ENCODE measurements at regions not wholly inside any gene's neighbourhood (a gene's known extent, or its start where the extent isn't known, plus 50 kb on each side); places are given as distances from the start of the nearest gene placed in this dataset.

DNA sequence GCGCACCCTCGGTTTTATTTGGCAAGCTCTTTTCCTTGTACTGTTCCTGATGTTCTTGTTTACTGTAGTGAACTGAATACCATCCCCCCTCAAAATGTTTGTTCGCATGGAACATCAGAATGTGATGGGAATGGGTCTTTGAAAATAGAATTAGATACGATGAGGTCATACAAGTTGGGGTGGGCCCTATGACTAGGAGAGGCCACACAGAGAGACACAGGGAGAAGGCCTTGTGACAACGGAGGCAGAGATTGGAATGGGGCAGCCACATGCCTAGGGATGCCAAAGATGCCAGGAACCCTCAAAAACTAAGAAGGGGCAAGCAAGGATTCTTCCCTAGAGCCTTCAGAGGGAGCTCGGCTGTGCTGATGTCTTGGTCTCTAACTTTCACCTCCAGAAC lies 123.6 kb downstream of the FAM204A start:
- no peaks in the 10 kb centered on the region for H3K9me3 ChIP-seq (ENCODE audit: control insufficient read depth, low read depth, low read length)
- H3K79me2 ChIP-seq (ENCODE audit: control insufficient read depth, insufficient read depth, low read length): no peaks in the 10 kb centered on the region
- no peaks in the 10 kb centered on the region for H4K20me1 ChIP-seq (ENCODE audit: control insufficient read depth, extremely low read depth, insufficient read depth, low read length)
- FAIRE-seq: no peak
- DNase-seq (ENCODE audit: low read depth, low spot score): no peak
- no peak overlapping the region for H2AFZ ChIP-seq (ENCODE audit: control insufficient read depth, low read length)
- H3K36me3 ChIP-seq (ENCODE audit: control insufficient read depth in 2 of 2, extremely low read depth in 1 of 2, insufficient read depth in 2 of 2, low read length in 2 of 2): no peaks in the 10 kb centered on the region
- H3K9me1 ChIP-seq (ENCODE audit: control insufficient read depth, extremely low read depth, insufficient read depth, low read length): no peaks in the 10 kb centered on the region
- H3K27ac ChIP-seq (ENCODE audit: control insufficient read depth, insufficient read depth, low read length): no peak overlapping the region
- no peak overlapping the region for H3K9ac ChIP-seq (ENCODE audit: control insufficient read depth, extremely low read depth, insufficient read depth, low read length)
- no peak for TF ChIP-seq EZH2 (IDR thresholded peaks at IDR 0.05; ENCODE audit: low read length)
- TF ChIP-seq, protein P1, sequence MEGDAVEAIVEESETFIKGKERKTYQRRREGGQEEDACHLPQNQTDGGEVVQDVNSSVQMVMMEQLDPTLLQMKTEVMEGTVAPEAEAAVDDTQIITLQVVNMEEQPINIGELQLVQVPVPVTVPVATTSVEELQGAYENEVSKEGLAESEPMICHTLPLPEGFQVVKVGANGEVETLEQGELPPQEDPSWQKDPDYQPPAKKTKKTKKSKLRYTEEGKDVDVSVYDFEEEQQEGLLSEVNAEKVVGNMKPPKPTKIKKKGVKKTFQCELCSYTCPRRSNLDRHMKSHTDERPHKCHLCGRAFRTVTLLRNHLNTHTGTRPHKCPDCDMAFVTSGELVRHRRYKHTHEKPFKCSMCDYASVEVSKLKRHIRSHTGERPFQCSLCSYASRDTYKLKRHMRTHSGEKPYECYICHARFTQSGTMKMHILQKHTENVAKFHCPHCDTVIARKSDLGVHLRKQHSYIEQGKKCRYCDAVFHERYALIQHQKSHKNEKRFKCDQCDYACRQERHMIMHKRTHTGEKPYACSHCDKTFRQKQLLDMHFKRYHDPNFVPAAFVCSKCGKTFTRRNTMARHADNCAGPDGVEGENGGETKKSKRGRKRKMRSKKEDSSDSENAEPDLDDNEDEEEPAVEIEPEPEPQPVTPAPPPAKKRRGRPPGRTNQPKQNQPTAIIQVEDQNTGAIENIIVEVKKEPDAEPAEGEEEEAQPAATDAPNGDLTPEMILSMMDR (optimal IDR thresholded peaks at IDR 0.05 in 1 of 3, IDR thresholded peaks at IDR 0.05 in 1 of 3, conservative IDR thresholded peaks at IDR 0.05 in 1 of 3; ENCODE audit: extremely low read depth in 1 of 3, insufficient read depth in 2 of 3, low read length in 3 of 3): no peak
- dilution Hi-C loops (cut with MboI; ENCODE audit: extremely low pct_ligation_motif_present, low sequenced_read_pairs): no loop called here
- no peak overlapping the region for H3K4me3 ChIP-seq (ENCODE audit: control insufficient read depth in 2 of 3, extremely low read depth in 1 of 3, insufficient read depth in 2 of 3, low read depth in 1 of 3, low read length in 3 of 3)
- H3K4me2 ChIP-seq (ENCODE audit: control insufficient read depth, extremely low read depth, insufficient read depth, low read depth, low read length): no peak overlapping the region
- H3K27me3 ChIP-seq (ENCODE audit: control insufficient read depth, extremely low read depth, insufficient read depth, low read length): no peaks in the 10 kb centered on the region
- no peaks in the 10 kb centered on the region for H3K4me1 ChIP-seq (ENCODE audit: control insufficient read depth, extremely low read depth, insufficient read depth, low read length)

GRCh38 chr10:118216571-118217170 lies 125.5 kb downstream of the FAM204A start:
- FAIRE-seq: no peak

More at GRCh38 chr10:118216571-118217170, 125.5 kb downstream of the FAM204A start:
- DNase-seq (ENCODE audit: low read depth, low spot score): no peak
- Histone ChIP-seq H3K79me2 (ENCODE audit: control insufficient read depth, insufficient read depth, low read length) (no peaks in the 10 kb centered on the region), H3K4me3 (ENCODE audit: control insufficient read depth in 2 of 3, extremely low read depth in 1 of 3, insufficient read depth in 2 of 3, low read depth in 1 of 3, low read length in 3 of 3) (no peak overlapping the region), H3K4me1 (ENCODE audit: control insufficient read depth, extremely low read depth, insufficient read depth, low read length) (no peaks in the 10 kb centered on the region), H3K27me3 (ENCODE audit: control insufficient read depth, extremely low read depth, insufficient read depth, low read length) (no peaks in the 10 kb centered on the region), H3K9ac (ENCODE audit: control insufficient read depth, extremely low read depth, insufficient read depth, low read length) (no peak overlapping the region), H3K9me3 (ENCODE audit: control insufficient read depth, low read depth, low read length) (no peaks in the 10 kb centered on the region), H2AFZ (ENCODE audit: control insufficient read depth, low read length) (no peak overlapping the region), H3K4me2 (ENCODE audit: control insufficient read depth, extremely low read depth, insufficient read depth, low read depth, low read length) (no peak overlapping the region), H3K9me1 (ENCODE audit: control insufficient read depth, extremely low read depth, insufficient read depth, low read length) (no peaks in the 10 kb centered on the region), H4K20me1 (ENCODE audit: control insufficient read depth, extremely low read depth, insufficient read depth, low read length) (no peaks in the 10 kb centered on the region), H3K36me3 (ENCODE audit: control insufficient read depth in 2 of 2, extremely low read depth in 1 of 2, insufficient read depth in 2 of 2, low read length in 2 of 2) (no peaks in the 10 kb centered on the region), H3K27ac (ENCODE audit: control insufficient read depth, insufficient read depth, low read length) (no peak overlapping the region)
- dilution Hi-C loops (cut with MboI; ENCODE audit: extremely low pct_ligation_motif_present, low sequenced_read_pairs): no loop called here
- TF ChIP-seq, protein P1 (optimal IDR thresholded peaks at IDR 0.05 in 1 of 3, IDR thresholded peaks at IDR 0.05 in 1 of 3, conservative IDR thresholded peaks at IDR 0.05 in 1 of 3; ENCODE audit: extremely low read depth in 1 of 3, insufficient read depth in 2 of 3, low read length in 3 of 3): no peak
- TF ChIP-seq EZH2 (IDR thresholded peaks at IDR 0.05; ENCODE audit: low read length): no peak

Data from keratinocyte (primary cell).